Mammary epithelial cell (primary cell): ENCODE measurements at regions not wholly inside any gene's neighbourhood (a gene's known extent, or its start where the extent isn't known, plus 50 kb on each side); places are given as distances from the start of the nearest gene placed in this dataset.

Experiments used
- EZH2 ChIP-seq: IDR thresholded peaks from 2 replicates; pipeline ENCODE4 v1.6.1; 2012; ENCODE audit warnings: low read length, inconsistent platforms, borderline replicate concordance
- TF ChIP-seq, protein P1 (sequence below), 2 donors: IDR thresholded peaks in 1 of 2; conservative IDR thresholded peaks in 1 of 2; 2 replicates each; pipeline ENCODE4 v1.5.1; 2011 to 2012; ENCODE audit warnings: inconsistent platforms in 2 of 2, low read length in 2 of 2, mild to moderate bottlenecking in 2 of 2, control low read depth in 1 of 2, low read depth in 1 of 2; ENCODE audit not compliant: insufficient read depth in 1 of 2; ENCODE audit errors: extremely low read depth in 1 of 2

DNA sequence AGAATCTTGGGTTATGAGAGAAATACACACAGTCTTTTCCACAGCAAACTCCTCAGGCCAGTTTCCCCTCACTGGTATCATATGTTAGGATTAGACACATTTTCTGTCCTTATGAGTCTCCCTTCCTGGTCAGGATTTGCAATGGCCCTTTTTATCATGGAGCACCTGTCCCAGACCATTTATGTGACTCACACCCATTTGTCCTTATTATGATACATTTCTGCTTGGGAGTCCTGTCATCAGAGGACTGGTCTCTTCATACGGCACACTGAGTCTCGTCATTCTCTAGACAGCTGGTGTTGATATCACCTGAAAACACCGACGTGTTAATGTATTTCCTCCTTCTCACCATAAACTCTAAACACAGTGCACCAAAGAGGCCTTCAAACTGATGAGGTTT is 105.0 kb upstream of the SYT6 start:
- TF ChIP-seq, protein P1, sequence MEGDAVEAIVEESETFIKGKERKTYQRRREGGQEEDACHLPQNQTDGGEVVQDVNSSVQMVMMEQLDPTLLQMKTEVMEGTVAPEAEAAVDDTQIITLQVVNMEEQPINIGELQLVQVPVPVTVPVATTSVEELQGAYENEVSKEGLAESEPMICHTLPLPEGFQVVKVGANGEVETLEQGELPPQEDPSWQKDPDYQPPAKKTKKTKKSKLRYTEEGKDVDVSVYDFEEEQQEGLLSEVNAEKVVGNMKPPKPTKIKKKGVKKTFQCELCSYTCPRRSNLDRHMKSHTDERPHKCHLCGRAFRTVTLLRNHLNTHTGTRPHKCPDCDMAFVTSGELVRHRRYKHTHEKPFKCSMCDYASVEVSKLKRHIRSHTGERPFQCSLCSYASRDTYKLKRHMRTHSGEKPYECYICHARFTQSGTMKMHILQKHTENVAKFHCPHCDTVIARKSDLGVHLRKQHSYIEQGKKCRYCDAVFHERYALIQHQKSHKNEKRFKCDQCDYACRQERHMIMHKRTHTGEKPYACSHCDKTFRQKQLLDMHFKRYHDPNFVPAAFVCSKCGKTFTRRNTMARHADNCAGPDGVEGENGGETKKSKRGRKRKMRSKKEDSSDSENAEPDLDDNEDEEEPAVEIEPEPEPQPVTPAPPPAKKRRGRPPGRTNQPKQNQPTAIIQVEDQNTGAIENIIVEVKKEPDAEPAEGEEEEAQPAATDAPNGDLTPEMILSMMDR (conservative IDR thresholded peaks at IDR 0.05 in 1 of 2, IDR thresholded peaks at IDR 0.05 in 1 of 2; ENCODE audit: extremely low read depth in 1 of 2, insufficient read depth in 1 of 2, low read depth in 1 of 2, low read length in 2 of 2) = no peak
- no peak for TF ChIP-seq EZH2
